Iris pigment epithelial cell (primary cell): ENCODE measurements at regions not wholly inside any gene's neighbourhood (a gene's known extent, or its start where the extent isn't known, plus 50 kb on each side); places are given as distances from the start of the nearest gene placed in this dataset.

Experiments
- DNase-seq: peaks from one replicate; pipeline ENCODE4 v3.0.0-alpha.2; 2011; ENCODE audit warnings: low read depth

- peak; percentile 4 for DNase-seq
Measured at GRCh38 chr2:144886862-144887261, 366.9 kb upstream of the ZEB2 start.

- no peak for DNase-seq
Measured at GRCh38 chr2:144877893-144878292, 358.0 kb upstream of the ZEB2 start.

- DNase-seq = no peak
Measured at GRCh38 chr2:144876013-144876412, 356.1 kb upstream of the ZEB2 start.

GRCh38 chr2:144875290-144875969 lies 355.5 kb upstream of the ZEB2 start:
- no peak for DNase-seq

GRCh38 chr2:144865670-144866069 lies 345.8 kb upstream of the ZEB2 start:
- no peak for DNase-seq

- DNase-seq = no peak
Measured at GRCh38 chr2:144859716-144860115, 339.8 kb upstream of the ZEB2 start.

GRCh38 chr2:144858211-144858610 lies 338.3 kb upstream of the ZEB2 start:
- DNase-seq = no peak

- no peak for DNase-seq
Measured at GRCh38 chr2:144854596-144854995, 334.7 kb upstream of the ZEB2 start.

GRCh38 chr2:144849612-144850011 lies 329.7 kb upstream of the ZEB2 start:
- DNase-seq = no peak

GRCh38 chr2:144848423-144848822 lies 328.5 kb upstream of the ZEB2 start:
- no peak for DNase-seq

- DNase-seq = no peak
Measured at GRCh38 chr2:144847347-144848080, 327.6 kb upstream of the ZEB2 start.

GRCh38 chr2:144836635-144837350 lies 316.9 kb upstream of the ZEB2 start:
- DNase-seq = peak; percentile 48

GRCh38 chr2:144835634-144836350 lies 315.9 kb upstream of the ZEB2 start:
- DNase-seq = peak; percentile 29

- DNase-seq = peak; percentile 89
Measured at GRCh38 chr2:144834998-144835633, 315.2 kb upstream of the ZEB2 start.

GRCh38 chr2:144834363-144834762 lies 314.4 kb upstream of the ZEB2 start:
- peak; percentile 12 for DNase-seq

- DNase-seq = no peak
Measured at GRCh38 chr2:144833075-144833637, 313.2 kb upstream of the ZEB2 start.

GRCh38 chr2:144832048-144832447 lies 312.1 kb upstream of the ZEB2 start:
- DNase-seq = no peak

GRCh38 chr2:144830543-144830942 lies 310.6 kb upstream of the ZEB2 start:
- peak; percentile 5 for DNase-seq

GRCh38 chr2:144827404-144827803 lies 307.5 kb upstream of the ZEB2 start:
- DNase-seq = no peak

- DNase-seq = no peak
Measured at GRCh38 chr2:144826105-144826504, 306.2 kb upstream of the ZEB2 start.

- DNase-seq = no peak
Measured at GRCh38 chr2:144825331-144826020, 305.6 kb upstream of the ZEB2 start.
